Fibroblast of pulmonary artery (primary cell): ENCODE measurements at regions not wholly inside any gene's neighbourhood (a gene's known extent, or its start where the extent isn't known, plus 50 kb on each side); places are given as distances from the start of the nearest gene placed in this dataset.

ENCODE experiments used
- DNase-seq: peaks from one replicate; pipeline ENCODE4 v3.0.0-alpha.2; 2010; ENCODE audit warnings: low read depth
- H3K4me3 ChIP-seq: replicated peaks from 2 replicates; pipeline ENCODE4 v1.5.1; 2011; ENCODE audit warnings: low read depth, mild to moderate bottlenecking, control low read depth, low read length, moderate library complexity
- TF ChIP-seq, protein P1 (sequence below): IDR thresholded peaks from 2 replicates; pipeline ENCODE4 v1.5.1; 2011; ENCODE audit warnings: mild to moderate bottlenecking, control low read depth, low read length, inconsistent platforms; ENCODE audit errors: missing control alignments

DNA sequence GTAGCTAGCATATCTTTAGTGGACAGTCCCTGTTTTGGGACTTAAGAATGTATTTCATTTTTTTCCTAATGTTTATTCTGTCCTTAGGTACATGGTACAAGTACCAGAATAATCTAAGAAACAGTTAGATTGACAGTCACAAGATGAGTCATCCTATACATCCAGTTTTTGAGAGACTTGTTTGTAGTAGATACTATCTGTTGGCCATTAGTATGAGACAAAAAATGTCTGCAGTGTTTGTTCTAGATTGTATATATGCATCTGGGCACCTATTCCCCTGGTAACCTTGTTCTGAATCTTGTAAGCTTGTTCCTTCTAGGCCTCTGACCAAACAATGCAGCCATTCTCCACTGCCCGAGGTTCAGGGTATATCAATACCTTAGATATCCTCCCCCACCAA, 1343.5 kb downstream of the SUCLG1 start:
- TF ChIP-seq, protein P1, sequence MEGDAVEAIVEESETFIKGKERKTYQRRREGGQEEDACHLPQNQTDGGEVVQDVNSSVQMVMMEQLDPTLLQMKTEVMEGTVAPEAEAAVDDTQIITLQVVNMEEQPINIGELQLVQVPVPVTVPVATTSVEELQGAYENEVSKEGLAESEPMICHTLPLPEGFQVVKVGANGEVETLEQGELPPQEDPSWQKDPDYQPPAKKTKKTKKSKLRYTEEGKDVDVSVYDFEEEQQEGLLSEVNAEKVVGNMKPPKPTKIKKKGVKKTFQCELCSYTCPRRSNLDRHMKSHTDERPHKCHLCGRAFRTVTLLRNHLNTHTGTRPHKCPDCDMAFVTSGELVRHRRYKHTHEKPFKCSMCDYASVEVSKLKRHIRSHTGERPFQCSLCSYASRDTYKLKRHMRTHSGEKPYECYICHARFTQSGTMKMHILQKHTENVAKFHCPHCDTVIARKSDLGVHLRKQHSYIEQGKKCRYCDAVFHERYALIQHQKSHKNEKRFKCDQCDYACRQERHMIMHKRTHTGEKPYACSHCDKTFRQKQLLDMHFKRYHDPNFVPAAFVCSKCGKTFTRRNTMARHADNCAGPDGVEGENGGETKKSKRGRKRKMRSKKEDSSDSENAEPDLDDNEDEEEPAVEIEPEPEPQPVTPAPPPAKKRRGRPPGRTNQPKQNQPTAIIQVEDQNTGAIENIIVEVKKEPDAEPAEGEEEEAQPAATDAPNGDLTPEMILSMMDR: no peak
- H3K4me3 ChIP-seq: no peak overlapping the region
- no peak for DNase-seq

DNA sequence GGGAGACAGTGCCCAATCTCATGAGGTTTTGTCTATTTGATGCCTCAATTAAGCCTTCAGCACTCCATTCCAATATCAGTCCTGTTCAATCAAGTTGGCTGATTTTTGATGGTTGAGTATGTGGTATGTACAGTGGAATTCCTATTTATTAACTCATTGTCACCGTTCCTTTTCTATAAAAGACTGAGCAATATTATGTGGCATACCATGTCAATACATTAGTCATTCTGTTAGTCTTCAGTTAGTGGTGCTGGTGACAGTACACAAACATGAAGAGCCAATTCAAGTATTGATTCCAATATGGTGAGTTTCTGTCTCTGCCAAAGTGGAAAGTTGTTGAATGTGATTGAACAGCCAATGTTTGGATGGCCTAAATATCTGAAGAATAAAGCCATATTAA, 1343.9 kb downstream of the SUCLG1 start:
- no peak for DNase-seq
- TF ChIP-seq, protein P1: no peak
- no peak overlapping the region for H3K4me3 ChIP-seq

DNA sequence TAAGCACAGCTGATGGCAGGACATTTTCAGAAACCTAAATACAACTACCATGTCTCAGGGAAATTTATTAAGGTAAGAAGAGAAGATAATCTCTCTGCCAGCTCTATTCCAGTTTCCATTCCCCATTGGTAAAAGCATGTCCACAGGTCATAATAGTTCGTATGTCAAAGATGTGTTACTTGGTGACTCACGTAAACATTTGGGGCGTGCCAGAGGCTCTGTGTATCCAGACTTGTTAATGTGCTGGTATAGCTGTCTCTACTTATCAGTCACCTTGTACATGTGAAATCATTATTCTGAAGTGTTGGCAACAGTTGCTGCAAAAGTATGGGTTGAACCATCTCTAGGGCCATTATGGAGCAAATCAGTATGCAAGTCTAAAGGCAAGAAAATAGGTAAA, 1345.1 kb downstream of the SUCLG1 start:
- DNase-seq: no peak
- TF ChIP-seq, protein P1: no peak
- no peak overlapping the region for H3K4me3 ChIP-seq

DNA sequence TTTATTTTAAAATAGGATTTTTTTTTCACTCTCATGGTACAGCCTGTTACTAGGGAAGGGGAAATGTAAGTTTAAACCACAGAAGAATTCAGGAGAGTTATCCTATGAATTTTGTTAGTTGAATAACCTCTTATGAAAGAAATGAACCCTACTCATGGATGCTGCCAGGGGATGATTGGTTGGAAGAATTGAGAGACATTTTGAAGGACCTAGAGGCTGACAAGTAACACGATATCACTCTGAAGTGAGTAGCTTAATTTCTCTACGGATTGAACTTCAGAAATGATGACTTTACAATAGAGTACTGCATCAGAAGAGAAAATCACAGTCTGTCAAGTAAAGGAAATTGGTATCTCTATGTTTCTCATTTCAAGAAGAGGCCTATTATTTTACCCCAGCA, 1346.2 kb downstream of the SUCLG1 start:
- DNase-seq: no peak
- H3K4me3 ChIP-seq: no peak overlapping the region
- TF ChIP-seq, protein P1: no peak

DNA sequence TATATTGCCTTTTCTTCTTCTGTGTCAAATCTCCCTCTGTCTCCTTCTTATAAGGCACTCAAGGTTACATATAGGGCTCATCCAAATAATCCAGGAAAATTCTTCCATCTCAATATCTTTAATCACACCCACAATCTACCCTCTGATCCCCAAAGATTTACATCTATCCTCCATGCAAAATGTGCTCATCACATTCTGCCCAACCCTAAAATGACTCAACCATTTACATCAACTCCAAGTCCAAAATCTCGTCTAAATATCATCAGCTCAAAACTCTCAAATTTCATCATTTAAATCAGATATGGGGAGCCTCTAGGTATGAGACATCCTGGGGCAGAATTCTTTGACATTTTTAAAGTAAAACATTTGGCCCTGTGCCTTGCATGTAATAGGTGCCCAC, 1349.8 kb downstream of the SUCLG1 start:
- H3K4me3 ChIP-seq: no peak overlapping the region
- no peak for DNase-seq
- TF ChIP-seq, protein P1: no peak

GRCh38 chr2:83106853-83107252, 1352.2 kb downstream of the SUCLG1 start:
- TF ChIP-seq, protein P1: no peak
- no peak overlapping the region for H3K4me3 ChIP-seq
- DNase-seq: no peak

DNA sequence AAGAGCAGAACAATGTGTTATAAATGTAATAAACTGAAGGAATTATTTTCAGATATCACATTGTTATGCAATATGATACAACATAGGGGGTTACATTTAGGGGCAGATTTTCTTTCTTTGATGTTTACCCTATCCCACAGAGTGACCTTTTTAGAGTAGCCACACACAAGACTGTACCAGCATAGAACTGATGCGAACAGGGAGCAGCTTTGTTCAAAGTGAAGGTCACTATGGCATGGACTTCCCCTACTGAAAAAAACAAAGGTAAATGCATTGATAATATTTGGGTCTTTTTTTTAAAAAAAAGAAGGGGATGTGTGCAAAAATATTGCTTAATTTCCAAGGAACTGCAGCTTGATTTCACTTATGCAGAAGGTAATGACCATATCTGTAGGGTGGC, 1354.9 kb downstream of the SUCLG1 start:
- no peak overlapping the region for H3K4me3 ChIP-seq
- no peak for DNase-seq
- TF ChIP-seq, protein P1: no peak
